ENCODE measurements at regions not wholly inside any gene's neighbourhood (a gene's known extent, or its start where the extent isn't known, plus 50 kb on each side); places are given as distances from the start of the nearest gene placed in this dataset.

- Histone ChIP-seq H3K4me3 (ENCODE audit: low read depth, low read length) (no peak overlapping the region), H3K9me3 (ENCODE audit: control insufficient read depth, insufficient read depth, low read length) (no peaks in the 10 kb centered on the region), H3K27me3 (ENCODE audit: control insufficient read depth, insufficient read depth, low read length) (no peaks in the 10 kb centered on the region), H3K27ac (ENCODE audit: low read depth, low read length) (no peak overlapping the region), H3K36me3 (ENCODE audit: control insufficient read depth, insufficient read depth, low read length) (no peaks in the 10 kb centered on the region), H3K9ac (ENCODE audit: low read depth, low read length) (no peak overlapping the region), H3K4me1 (ENCODE audit: control insufficient read depth, insufficient read depth, low read length) (peaks cover 4% of the 10 kb centered on the region; the same call in 1 of the 2 replicates)
Observed at GRCh38 chr21:38953516-38953915, 147.8 kb downstream of the ETS2 start.

DNA sequence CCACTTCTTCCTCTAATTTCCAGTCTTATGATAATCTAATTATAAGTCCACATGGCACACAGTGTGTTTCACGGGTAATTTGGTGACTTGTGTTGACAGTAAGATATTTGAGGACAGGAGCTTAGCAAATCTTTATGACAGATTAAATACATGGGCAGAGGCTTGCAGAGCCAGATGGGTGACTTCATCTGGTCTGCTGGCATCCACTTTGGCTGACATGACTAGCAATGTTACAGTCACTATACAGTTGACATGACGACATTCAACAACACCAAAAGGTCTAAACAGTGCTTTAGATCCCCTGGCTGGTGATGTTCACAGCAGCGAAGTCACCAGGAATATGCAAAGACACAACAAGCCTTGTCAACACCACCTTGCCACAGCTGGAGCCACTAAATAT, 147.2 kb downstream of the ETS2 start:
- no peak overlapping the region for H3K9ac ChIP-seq (ENCODE audit: low read depth, low read length)
- H3K36me3 ChIP-seq (ENCODE audit: control insufficient read depth, insufficient read depth, low read length) = no peaks in the 10 kb centered on the region
- no peak overlapping the region for H3K4me3 ChIP-seq (ENCODE audit: low read depth, low read length)
- H3K9me3 ChIP-seq (ENCODE audit: control insufficient read depth, insufficient read depth, low read length) = no peaks in the 10 kb centered on the region
- H3K27me3 ChIP-seq (ENCODE audit: control insufficient read depth, insufficient read depth, low read length) = no peaks in the 10 kb centered on the region
- H3K27ac ChIP-seq (ENCODE audit: low read depth, low read length) = no peak overlapping the region
- H3K4me1 ChIP-seq (ENCODE audit: control insufficient read depth, insufficient read depth, low read length) = peaks cover 4% of the 10 kb centered on the region; the same call in 1 of the 2 replicates

- Histone ChIP-seq H3K4me1 (ENCODE audit: control insufficient read depth, insufficient read depth, low read length) (0 out of 2 replicates have a peak, but pooled peaks cover 4% of the 10 kb centered on the region), H3K9ac (ENCODE audit: low read depth, low read length) (no peak overlapping the region), H3K36me3 (ENCODE audit: control insufficient read depth, insufficient read depth, low read length) (no peaks in the 10 kb centered on the region), H3K4me3 (ENCODE audit: low read depth, low read length) (no peak overlapping the region), H3K9me3 (ENCODE audit: control insufficient read depth, insufficient read depth, low read length) (no peaks in the 10 kb centered on the region), H3K27ac (ENCODE audit: low read depth, low read length) (no peak overlapping the region), H3K27me3 (ENCODE audit: control insufficient read depth, insufficient read depth, low read length) (no peaks in the 10 kb centered on the region)
Observed at GRCh38 chr21:38951095-38951730, 145.5 kb downstream of the ETS2 start.

- no peaks in the 10 kb centered on the region for H3K36me3 ChIP-seq (ENCODE audit: control insufficient read depth, insufficient read depth, low read length)
- H3K27ac ChIP-seq (ENCODE audit: low read depth, low read length) = no peak overlapping the region
- no peak overlapping the region for H3K9ac ChIP-seq (ENCODE audit: low read depth, low read length)
- 0 out of 2 replicates have a peak, but pooled peaks cover 10% of the 10 kb centered on the region for H3K4me1 ChIP-seq (ENCODE audit: control insufficient read depth, insufficient read depth, low read length)
- no peaks in the 10 kb centered on the region for H3K27me3 ChIP-seq (ENCODE audit: control insufficient read depth, insufficient read depth, low read length)
- no peaks in the 10 kb centered on the region for H3K9me3 ChIP-seq (ENCODE audit: control insufficient read depth, insufficient read depth, low read length)
- no peak overlapping the region for H3K4me3 ChIP-seq (ENCODE audit: low read depth, low read length)
Observed at GRCh38 chr21:38950435-38951094, 144.8 kb downstream of the ETS2 start.

- H3K36me3 ChIP-seq (ENCODE audit: control insufficient read depth, insufficient read depth, low read length) = no peaks in the 10 kb centered on the region
- no peaks in the 10 kb centered on the region for H3K9me3 ChIP-seq (ENCODE audit: control insufficient read depth, insufficient read depth, low read length)
- no peak overlapping the region for H3K4me3 ChIP-seq (ENCODE audit: low read depth, low read length)
- no peak overlapping the region for H3K9ac ChIP-seq (ENCODE audit: low read depth, low read length)
- H3K4me1 ChIP-seq (ENCODE audit: control insufficient read depth, insufficient read depth, low read length) = peaks cover 17% of the 10 kb centered on the region
- H3K27ac ChIP-seq (ENCODE audit: low read depth, low read length) = no peak overlapping the region
- no peaks in the 10 kb centered on the region for H3K27me3 ChIP-seq (ENCODE audit: control insufficient read depth, insufficient read depth, low read length)
Observed at GRCh38 chr21:38949070-38949380, 143.3 kb downstream of the ETS2 start.

GRCh38 chr21:38948377-38949069, 142.8 kb downstream of the ETS2 start:
- no peaks in the 10 kb centered on the region for H3K9me3 ChIP-seq (ENCODE audit: control insufficient read depth, insufficient read depth, low read length)
- H3K9ac ChIP-seq (ENCODE audit: low read depth, low read length) = no peak overlapping the region
- no peaks in the 10 kb centered on the region for H3K27me3 ChIP-seq (ENCODE audit: control insufficient read depth, insufficient read depth, low read length)

GRCh38 chr21:38945545-38946245, 140.0 kb downstream of the ETS2 start:
- Histone ChIP-seq H3K4me3 (ENCODE audit: low read depth, low read length) (no peak overlapping the region), H3K27ac (ENCODE audit: low read depth, low read length) (peak overlapping the region; percentile 77)

More at GRCh38 chr21:38948377-38949069, 142.8 kb downstream of the ETS2 start:
- Histone ChIP-seq H3K4me3 (ENCODE audit: low read depth, low read length) (no peak overlapping the region), H3K27ac (ENCODE audit: low read depth, low read length) (no peak overlapping the region), H3K4me1 (ENCODE audit: control insufficient read depth, insufficient read depth, low read length) (peaks cover 17% of the 10 kb centered on the region), H3K36me3 (ENCODE audit: control insufficient read depth, insufficient read depth, low read length) (no peaks in the 10 kb centered on the region)

GRCh38 chr21:38944903-38945302, 139.2 kb downstream of the ETS2 start:
- Histone ChIP-seq H3K27ac (ENCODE audit: low read depth, low read length) (peak overlapping the region; percentile 77), H3K4me3 (ENCODE audit: low read depth, low read length) (no peak overlapping the region), H3K9me3 (ENCODE audit: control insufficient read depth, insufficient read depth, low read length) (no peaks in the 10 kb centered on the region), H3K9ac (ENCODE audit: low read depth, low read length) (no peak overlapping the region), H3K4me1 (ENCODE audit: control insufficient read depth, insufficient read depth, low read length) (peaks cover 17% of the 10 kb centered on the region), H3K36me3 (ENCODE audit: control insufficient read depth, insufficient read depth, low read length) (no peaks in the 10 kb centered on the region), H3K27me3 (ENCODE audit: control insufficient read depth, insufficient read depth, low read length) (no peaks in the 10 kb centered on the region)

More at GRCh38 chr21:38945545-38946245, 140.0 kb downstream of the ETS2 start:
- H3K9me3 ChIP-seq (ENCODE audit: control insufficient read depth, insufficient read depth, low read length) = no peaks in the 10 kb centered on the region
- H3K4me1 ChIP-seq (ENCODE audit: control insufficient read depth, insufficient read depth, low read length) = peaks cover 17% of the 10 kb centered on the region
- H3K36me3 ChIP-seq (ENCODE audit: control insufficient read depth, insufficient read depth, low read length) = no peaks in the 10 kb centered on the region
- H3K9ac ChIP-seq (ENCODE audit: low read depth, low read length) = no peak overlapping the region
- no peaks in the 10 kb centered on the region for H3K27me3 ChIP-seq (ENCODE audit: control insufficient read depth, insufficient read depth, low read length)

DNA sequence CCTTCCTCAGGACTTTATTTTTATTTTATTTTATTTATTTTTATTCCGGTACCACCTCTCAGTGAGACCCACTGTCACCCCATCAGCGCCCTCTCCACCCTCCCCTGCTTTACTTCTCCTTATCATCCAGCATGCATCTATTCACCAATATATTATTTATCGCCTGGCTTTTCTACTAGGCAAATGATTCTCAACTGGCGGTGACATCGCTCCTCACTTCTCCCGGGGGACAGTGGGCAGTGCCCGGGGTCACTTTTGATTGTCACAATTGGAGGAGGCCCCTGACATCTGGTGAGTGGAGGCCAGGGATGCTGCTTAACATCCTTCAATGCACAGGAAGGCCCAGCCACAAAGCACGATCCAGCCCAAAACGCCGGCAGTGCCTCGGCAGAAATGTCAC, 138.7 kb downstream of the ETS2 start:
- H3K36me3 ChIP-seq (ENCODE audit: control insufficient read depth, insufficient read depth, low read length) = no peaks in the 10 kb centered on the region
- H3K4me3 ChIP-seq (ENCODE audit: low read depth, low read length) = no peak overlapping the region
- no peaks in the 10 kb centered on the region for H3K9me3 ChIP-seq (ENCODE audit: control insufficient read depth, insufficient read depth, low read length)
- H3K27ac ChIP-seq (ENCODE audit: low read depth, low read length) = peak overlapping the region; percentile 77
- no peaks in the 10 kb centered on the region for H3K27me3 ChIP-seq (ENCODE audit: control insufficient read depth, insufficient read depth, low read length)
- H3K4me1 ChIP-seq (ENCODE audit: control insufficient read depth, insufficient read depth, low read length) = peaks cover 17% of the 10 kb centered on the region
- H3K9ac ChIP-seq (ENCODE audit: low read depth, low read length) = no peak overlapping the region

GRCh38 chr21:38942748-38943211, 137.1 kb downstream of the ETS2 start:
- Histone ChIP-seq H3K9me3 (ENCODE audit: control insufficient read depth, insufficient read depth, low read length) (no peaks in the 10 kb centered on the region), H3K9ac (ENCODE audit: low read depth, low read length) (no peak overlapping the region), H3K27me3 (ENCODE audit: control insufficient read depth, insufficient read depth, low read length) (no peaks in the 10 kb centered on the region), H3K4me3 (ENCODE audit: low read depth, low read length) (no peak overlapping the region), H3K4me1 (ENCODE audit: control insufficient read depth, insufficient read depth, low read length) (peaks cover 17% of the 10 kb centered on the region), H3K36me3 (ENCODE audit: control insufficient read depth, insufficient read depth, low read length) (no peaks in the 10 kb centered on the region), H3K27ac (ENCODE audit: low read depth, low read length) (no peak overlapping the region)

Data from HUES48 (cell line).